ENCODE measurements at regions not wholly inside any gene's neighbourhood (a gene's known extent, or its start where the extent isn't known, plus 50 kb on each side); places are given as distances from the start of the nearest gene placed in this dataset.

DNA sequence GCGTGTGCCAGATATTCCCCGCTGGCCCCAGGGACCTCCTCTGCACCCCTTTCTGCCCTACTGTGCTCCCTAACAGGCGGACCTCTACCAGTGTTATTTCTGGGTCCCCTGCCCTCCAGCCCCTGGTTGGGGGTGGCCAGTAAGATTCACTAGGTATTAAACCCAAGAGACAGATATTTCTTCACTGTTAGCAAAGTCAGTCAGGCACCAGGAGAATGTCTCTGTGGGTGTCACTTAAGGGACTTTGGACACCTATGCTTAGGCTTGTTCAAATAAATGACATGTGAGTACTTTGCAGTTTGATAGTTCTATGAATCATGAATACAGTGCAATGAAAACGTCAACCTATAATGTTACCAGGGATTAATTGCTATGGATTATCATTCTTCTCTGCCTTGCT is 234.3 kb upstream of the IGFBP3 start:
- TF ChIP-seq, protein P1, sequence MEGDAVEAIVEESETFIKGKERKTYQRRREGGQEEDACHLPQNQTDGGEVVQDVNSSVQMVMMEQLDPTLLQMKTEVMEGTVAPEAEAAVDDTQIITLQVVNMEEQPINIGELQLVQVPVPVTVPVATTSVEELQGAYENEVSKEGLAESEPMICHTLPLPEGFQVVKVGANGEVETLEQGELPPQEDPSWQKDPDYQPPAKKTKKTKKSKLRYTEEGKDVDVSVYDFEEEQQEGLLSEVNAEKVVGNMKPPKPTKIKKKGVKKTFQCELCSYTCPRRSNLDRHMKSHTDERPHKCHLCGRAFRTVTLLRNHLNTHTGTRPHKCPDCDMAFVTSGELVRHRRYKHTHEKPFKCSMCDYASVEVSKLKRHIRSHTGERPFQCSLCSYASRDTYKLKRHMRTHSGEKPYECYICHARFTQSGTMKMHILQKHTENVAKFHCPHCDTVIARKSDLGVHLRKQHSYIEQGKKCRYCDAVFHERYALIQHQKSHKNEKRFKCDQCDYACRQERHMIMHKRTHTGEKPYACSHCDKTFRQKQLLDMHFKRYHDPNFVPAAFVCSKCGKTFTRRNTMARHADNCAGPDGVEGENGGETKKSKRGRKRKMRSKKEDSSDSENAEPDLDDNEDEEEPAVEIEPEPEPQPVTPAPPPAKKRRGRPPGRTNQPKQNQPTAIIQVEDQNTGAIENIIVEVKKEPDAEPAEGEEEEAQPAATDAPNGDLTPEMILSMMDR (IDR thresholded peaks at IDR 0.05): no peak
- no peak for DNase-seq
- no peaks in the 10 kb centered on the region for H3K27me3 ChIP-seq (ENCODE audit: control insufficient read depth, insufficient read depth, low read length)

DNA sequence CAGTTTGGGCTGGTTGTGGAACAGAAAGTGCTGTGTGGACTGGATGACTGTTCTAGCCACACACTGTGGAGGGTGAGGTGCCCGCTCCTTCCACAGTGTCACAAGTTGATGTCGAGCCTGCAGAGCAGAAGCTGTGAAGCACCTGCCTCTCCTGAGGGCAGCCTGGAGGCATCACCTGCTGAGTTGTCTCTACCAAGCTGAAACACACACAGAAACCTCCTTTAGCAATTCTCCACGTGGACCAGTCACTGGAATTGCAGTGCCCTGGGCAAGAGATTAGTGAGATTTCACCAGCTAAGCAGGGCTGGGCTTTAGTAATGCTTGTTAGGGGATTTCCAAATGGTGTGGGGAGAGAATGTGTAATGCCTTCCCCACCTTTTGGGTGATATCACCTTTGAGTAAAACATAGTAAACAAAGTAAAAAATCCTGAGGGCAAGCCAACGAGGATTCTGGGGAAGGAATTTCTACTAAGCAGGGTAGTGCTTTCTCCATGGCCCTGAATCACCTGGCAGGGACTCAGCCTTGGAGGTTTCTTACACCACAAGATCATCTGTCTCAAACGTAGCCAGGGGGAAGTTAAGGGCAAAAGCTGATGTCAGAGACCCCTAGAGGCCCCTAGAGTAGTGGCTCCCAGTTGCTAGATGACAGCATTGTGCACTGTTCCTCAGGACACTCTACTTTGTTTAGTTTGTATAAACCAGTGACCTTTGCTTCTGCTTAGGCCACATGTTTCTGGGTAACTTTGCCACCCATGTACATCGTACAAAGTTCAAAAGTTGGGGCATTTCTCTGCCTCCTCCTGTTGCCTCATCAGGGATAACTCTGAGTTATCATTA is 233.1 kb upstream of the IGFBP3 start:
- no peaks in the 10 kb centered on the region for H3K4me1 Mint-ChIP-seq
- no peaks in the 10 kb centered on the region for H3K27me3 ChIP-seq (ENCODE audit: control insufficient read depth, insufficient read depth, low read length)
- TF ChIP-seq, protein P1 (IDR thresholded peaks at IDR 0.05): no peak
- H3K4me3 Mint-ChIP-seq: no peak overlapping the region
- DNase-seq: no peak
- no peaks in the 10 kb centered on the region for H3K36me3 Mint-ChIP-seq
- H3K4me1 ChIP-seq (ENCODE audit: control insufficient read depth, insufficient read depth, low read length): no peaks in the 10 kb centered on the region
- H3K27ac ChIP-seq (ENCODE audit: low read length): no peak overlapping the region
- no peaks in the 10 kb centered on the region for H3K9me3 ChIP-seq (ENCODE audit: control insufficient read depth, insufficient read depth, low read length)
- no peaks in the 10 kb centered on the region for H3K27me3 Mint-ChIP-seq (ENCODE audit: low read depth in 2 of 2)
- WGBS (ENCODE audit: insufficient coverage): 53% methylated on average over 6 of the region's 6 CpGs
- H3K9me3 Mint-ChIP-seq: peaks cover 0 to 4% of the 10 kb centered on the region in 2 donors
- H3K36me3 ChIP-seq (ENCODE audit: control insufficient read depth, insufficient read depth, low read length): no peaks in the 10 kb centered on the region
- H3K27ac Mint-ChIP-seq: no peak overlapping the region
- intact Hi-C loops (cut with micrococcal nuclease): no loop called here
- no peak overlapping the region for H3K4me3 ChIP-seq (ENCODE audit: low read length)
- no peak for ATAC-seq

More for the DNA sequence above, 234.3 kb upstream of the IGFBP3 start:
- ATAC-seq: no peak
- 91% methylated on average over 3 of the region's 4 CpGs for WGBS (ENCODE audit: insufficient coverage)
- no peak overlapping the region for H3K27ac ChIP-seq (ENCODE audit: low read length)
- intact Hi-C loops (cut with micrococcal nuclease): no loop called here
- no peak overlapping the region for H3K27ac Mint-ChIP-seq
- H3K27me3 Mint-ChIP-seq (ENCODE audit: low read depth in 2 of 2): no peaks in the 10 kb centered on the region
- H3K4me3 ChIP-seq (ENCODE audit: low read length): no peak overlapping the region
- no peaks in the 10 kb centered on the region for H3K4me1 ChIP-seq (ENCODE audit: control insufficient read depth, insufficient read depth, low read length)
- no peaks in the 10 kb centered on the region for H3K36me3 ChIP-seq (ENCODE audit: control insufficient read depth, insufficient read depth, low read length)
- H3K9me3 Mint-ChIP-seq: peaks cover 0 to 4% of the 10 kb centered on the region in 2 donors
- no peaks in the 10 kb centered on the region for H3K9me3 ChIP-seq (ENCODE audit: control insufficient read depth, insufficient read depth, low read length)
- no peak overlapping the region for H3K4me3 Mint-ChIP-seq
- H3K36me3 Mint-ChIP-seq: no peaks in the 10 kb centered on the region
- no peaks in the 10 kb centered on the region for H3K4me1 Mint-ChIP-seq

DNA sequence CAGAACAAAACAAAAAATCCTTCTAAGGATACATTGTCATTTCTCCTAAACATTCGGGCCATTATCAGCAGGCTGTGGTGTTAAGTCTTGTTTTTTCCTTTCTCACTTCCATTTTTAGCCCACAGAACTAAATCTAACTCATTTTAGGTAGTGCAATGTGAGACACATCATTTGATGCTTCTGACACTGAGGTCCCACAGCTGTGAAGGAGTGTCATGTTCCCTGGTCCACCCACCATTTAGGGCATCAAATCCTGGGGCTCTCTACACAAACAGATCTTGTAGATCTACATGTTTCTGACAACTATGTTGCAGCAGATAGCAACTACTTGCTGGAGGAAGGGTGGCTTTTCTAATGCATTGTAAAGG is 232.5 kb upstream of the IGFBP3 start:
- H3K36me3 Mint-ChIP-seq: no peaks in the 10 kb centered on the region
- TF ChIP-seq, protein P1 (IDR thresholded peaks at IDR 0.05): no peak
- no peaks in the 10 kb centered on the region for H3K4me1 ChIP-seq (ENCODE audit: control insufficient read depth, insufficient read depth, low read length)
- WGBS (ENCODE audit: insufficient coverage): 36% methylated on average over 1 of the region's 1 CpG
- H3K9me3 Mint-ChIP-seq: peaks cover 0 to 5% of the 10 kb centered on the region in 2 donors
- H3K4me3 ChIP-seq (ENCODE audit: low read length): no peak overlapping the region
- H3K36me3 ChIP-seq (ENCODE audit: control insufficient read depth, insufficient read depth, low read length): no peaks in the 10 kb centered on the region
- ATAC-seq: no peak
- no peaks in the 10 kb centered on the region for H3K27me3 ChIP-seq (ENCODE audit: control insufficient read depth, insufficient read depth, low read length)
- H3K27ac ChIP-seq (ENCODE audit: low read length): no peak overlapping the region
- intact Hi-C loops (cut with micrococcal nuclease): no loop called here
- no peak for DNase-seq
- H3K27me3 Mint-ChIP-seq (ENCODE audit: low read depth in 2 of 2): no peaks in the 10 kb centered on the region
- H3K27ac Mint-ChIP-seq: no peak overlapping the region
- H3K4me3 Mint-ChIP-seq: no peak overlapping the region
- no peaks in the 10 kb centered on the region for H3K4me1 Mint-ChIP-seq
- H3K9me3 ChIP-seq (ENCODE audit: control insufficient read depth, insufficient read depth, low read length): no peaks in the 10 kb centered on the region

DNA sequence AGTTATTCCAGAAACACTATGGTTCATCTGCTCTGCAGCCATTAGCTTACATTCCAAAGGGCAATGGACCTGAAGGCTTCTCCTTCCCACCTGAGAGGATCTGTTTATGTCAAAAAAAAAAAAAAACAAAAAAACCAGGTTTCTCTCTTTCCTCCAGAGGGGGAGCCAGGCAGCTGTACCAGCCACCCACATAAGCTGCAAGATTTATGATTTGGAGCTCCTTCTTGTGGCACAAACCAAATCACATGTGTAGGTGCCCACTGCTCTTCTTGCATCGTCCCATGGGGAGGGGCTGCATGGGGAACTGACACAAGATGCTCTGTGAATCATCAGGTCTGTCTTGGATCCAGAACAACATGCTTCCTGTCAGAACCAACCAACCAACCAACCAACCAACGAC is 231.6 kb upstream of the IGFBP3 start:
- Mint-ChIP-seq H3K27ac (no peak overlapping the region), H3K9me3 (peaks cover 0 to 5% of the 10 kb centered on the region in 2 donors), H3K4me3 (no peak overlapping the region), H3K4me1 (no peaks in the 10 kb centered on the region), H3K27me3 (ENCODE audit: low read depth in 2 of 2) (no peaks in the 10 kb centered on the region), H3K36me3 (no peaks in the 10 kb centered on the region)
- no peak for DNase-seq
- TF ChIP-seq, protein P1 (IDR thresholded peaks at IDR 0.05): no peak
- no peak for ATAC-seq
- Histone ChIP-seq H3K36me3 (ENCODE audit: control insufficient read depth, insufficient read depth, low read length) (no peaks in the 10 kb centered on the region), H3K4me3 (ENCODE audit: low read length) (no peak overlapping the region), H3K4me1 (ENCODE audit: control insufficient read depth, insufficient read depth, low read length) (no peaks in the 10 kb centered on the region), H3K9me3 (ENCODE audit: control insufficient read depth, insufficient read depth, low read length) (no peaks in the 10 kb centered on the region), H3K27me3 (ENCODE audit: control insufficient read depth, insufficient read depth, low read length) (no peaks in the 10 kb centered on the region), H3K27ac (ENCODE audit: low read length) (no peak overlapping the region)
- intact Hi-C loops (cut with micrococcal nuclease): no loop called here
- 58% methylated on average over 1 of the region's 2 CpGs for WGBS (ENCODE audit: insufficient coverage)

All from natural killer cell (primary cell).